Liver (tissue), 8 donors: ENCODE measurements at regions not wholly inside any gene's neighbourhood (a gene's known extent, or its start where the extent isn't known, plus 50 kb on each side); places are given as distances from the start of the nearest gene placed in this dataset.

ENCODE experiments used
- DNase-seq: peaks from one replicate; pipeline ENCODE4 v3.0.0-alpha.2; 2017; ENCODE audit warnings: low spot score
- H3K27ac ChIP-seq, 2 donors: one replicate each; pipeline ENCODE4 v1.7.0; 2013; ENCODE audit warnings: inconsistent platforms in 2 of 2, low read length in 2 of 2, control low read depth in 1 of 2, low read depth in 1 of 2, mild to moderate bottlenecking in 1 of 2
- H3K27me3 ChIP-seq, 4 donors: one replicate each; pipeline versions ENCODE4 v1.6.1 to v1.7.0; 2013; ENCODE audit warnings: low read length in 3 of 4, inconsistent platforms in 1 of 4, mild to moderate bottlenecking in 1 of 4, moderate library complexity in 1 of 4; ENCODE audit not compliant: control insufficient read depth in 4 of 4, insufficient read depth in 4 of 4
- H3K36me3 ChIP-seq, 4 donors: one replicate each; pipeline versions ENCODE4 v1.6.1 to v1.7.0; 2013; ENCODE audit warnings: low read length in 3 of 4, mild to moderate bottlenecking in 3 of 4, low read depth in 1 of 4, moderate library complexity in 1 of 4; ENCODE audit not compliant: control insufficient read depth in 4 of 4, insufficient read depth in 3 of 4
- H3K4me1 ChIP-seq, 4 donors: one replicate each; pipeline versions ENCODE4 v1.6.1 to v1.7.0; 2013; ENCODE audit warnings: low read length in 3 of 4, mild to moderate bottlenecking in 3 of 4, moderate library complexity in 1 of 4; ENCODE audit not compliant: control insufficient read depth in 4 of 4, insufficient read depth in 4 of 4
- H3K4me3 ChIP-seq, 3 donors: one replicate each; pipeline versions ENCODE4 v1.6.1 to v1.7.0; 2013; ENCODE audit warnings: low read length in 3 of 3, control low read depth in 1 of 3, low read depth in 1 of 3, mild to moderate bottlenecking in 1 of 3
- H3K9ac ChIP-seq, 2 donors: one replicate each; pipeline ENCODE4 v1.7.0; 2013; ENCODE audit warnings: low read length in 2 of 2, mild to moderate bottlenecking in 2 of 2, moderate library complexity in 2 of 2, control low read depth in 1 of 2, low read depth in 1 of 2
- H3K9me3 ChIP-seq, 4 donors: one replicate each; pipeline versions ENCODE4 v1.6.1 to v1.7.0; 2013; ENCODE audit warnings: low read length in 3 of 4; ENCODE audit not compliant: control insufficient read depth in 4 of 4
- EGR1 ChIP-seq, 2 donors: IDR thresholded peaks; 2 replicates each; pipeline ENCODE4 v1.6.1; 2016 to 2018; ENCODE audit warnings: antibody characterized with exemption in 2 of 2, low read depth in 2 of 2
- FOXA1 ChIP-seq: IDR thresholded peaks from 2 replicates; pipeline ENCODE4 v1.6.1; 2016; ENCODE audit warnings: antibody characterized with exemption
- FOXA2 ChIP-seq: IDR thresholded peaks from 2 replicates; pipeline ENCODE4 v1.6.1; 2016; ENCODE audit warnings: antibody characterized with exemption
- GABPA ChIP-seq, 2 donors: IDR thresholded peaks in 1 of 2; conservative IDR thresholded peaks in 1 of 2; 2 replicates each; pipeline ENCODE4 v1.6.1; 2016; ENCODE audit warnings: antibody characterized with exemption in 2 of 2, mild to moderate bottlenecking in 1 of 2, moderate library complexity in 1 of 2
- HNF4A ChIP-seq, 2 donors: conservative IDR thresholded peaks; 2 replicates each; pipeline ENCODE4 v1.6.1; 2016; ENCODE audit warnings: antibody characterized with exemption in 2 of 2, mild to moderate bottlenecking in 2 of 2
- HNF4G ChIP-seq: IDR thresholded peaks from 2 replicates; pipeline ENCODE4 v1.6.1; 2016; ENCODE audit warnings: antibody characterized with exemption
- JUND ChIP-seq, 2 donors: IDR thresholded peaks; 2 replicates each; pipeline ENCODE4 v1.6.1; 2016; ENCODE audit warnings: antibody characterized with exemption in 2 of 2
- NR2F2 ChIP-seq: IDR thresholded peaks from 2 replicates; pipeline ENCODE4 v1.6.1; 2016; ENCODE audit warnings: antibody characterized with exemption
- RAD21 ChIP-seq, 2 donors: IDR thresholded peaks; 2 replicates each; pipeline ENCODE4 v1.6.1; 2016; ENCODE audit warnings: antibody characterized with exemption in 2 of 2, mild to moderate bottlenecking in 2 of 2
- REST ChIP-seq: IDR thresholded peaks from 2 replicates; pipeline ENCODE4 v1.6.1; 2016; ENCODE audit warnings: antibody characterized with exemption, mild to moderate bottlenecking
- RXRA ChIP-seq, 2 donors: IDR thresholded peaks; 2 replicates each; pipeline ENCODE4 v1.6.1; 2017 to 2018; ENCODE audit warnings: antibody characterized with exemption in 2 of 2, mild to moderate bottlenecking in 1 of 2
- SP1 ChIP-seq: IDR thresholded peaks from 2 replicates; pipeline ENCODE4 v1.6.1; 2018; ENCODE audit warnings: antibody characterized with exemption, mild to moderate bottlenecking
- TAF1 ChIP-seq: conservative IDR thresholded peaks from 2 replicates; pipeline ENCODE4 v1.6.1; 2016; ENCODE audit warnings: antibody characterized with exemption, mild to moderate bottlenecking
- YY1 ChIP-seq: IDR thresholded peaks from 2 replicates; pipeline ENCODE4 v1.6.1; 2016; ENCODE audit warnings: antibody characterized with exemption, mild to moderate bottlenecking
- ZBTB33 ChIP-seq: IDR thresholded peaks from 2 replicates; pipeline ENCODE4 v1.6.1; 2016; ENCODE audit warnings: antibody characterized with exemption
- WGBS: extraction: QIAGEN DNeasy Blood & Tissue Kit; methylation state at CpG from one replicate; pipeline ENCODE4 v1.1.7; 2013; 5-methylcytosine and 5-hydroxymethylcytosine counted together
- TF ChIP-seq, protein P1 (sequence below): fragments of 150-350 bp; IDR thresholded peaks from 2 replicates; pipeline ENCODE4 v1.5.1; 2017; ENCODE audit warnings: improper control_type of control experiment, low read depth, low read length; ENCODE audit not compliant: missing input control
- TF ChIP-seq, protein P2 (sequence below): IDR thresholded peaks from 2 replicates; pipeline ENCODE4 v1.6.1; 2016; ENCODE audit warnings: antibody characterized with exemption
- TF ChIP-seq, protein P3 (sequence below): IDR thresholded peaks from 2 replicates; pipeline ENCODE4 v1.6.1; 2016; ENCODE audit warnings: antibody characterized with exemption
- donor health status: healthy.
- donor health status: healthy.
- donor health status: healthy.
- donor health status: healthy.
- donor health status: healthy.

DNA sequence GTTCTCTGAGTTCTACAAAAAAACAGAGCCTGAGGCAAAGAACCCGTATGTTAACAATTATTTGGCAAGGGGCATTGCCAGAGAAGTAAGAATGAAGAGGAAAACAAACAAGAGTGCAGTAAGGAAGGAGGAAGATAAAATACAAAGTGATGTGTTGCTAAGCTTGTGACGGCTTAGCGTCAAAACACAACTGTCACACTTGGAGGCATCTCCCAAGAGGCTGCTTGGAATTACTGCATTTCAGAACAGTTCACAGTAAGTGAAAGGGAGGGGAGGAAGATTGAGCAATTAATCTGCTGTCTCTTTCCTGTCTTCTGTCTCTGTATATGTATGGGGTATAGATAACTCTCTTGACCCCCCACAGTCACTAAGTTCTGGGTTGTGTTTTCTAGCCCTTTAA is 1017.0 kb upstream of the TMPRSS15 start:
- Histone ChIP-seq H3K4me3 (no peak overlapping the region), H3K4me1 (no peaks in the 10 kb centered on the region), H3K9ac (no peak overlapping the region), H3K36me3 (no peaks in the 10 kb centered on the region), H3K27ac (no peak overlapping the region), H3K9me3 (peaks cover 0 to 8% (median 0%) of the 10 kb centered on the region in 4 donors), H3K27me3 (no peaks in the 10 kb centered on the region)
- no peak for TF ChIP-seq JUND (IDR thresholded peaks at IDR 0.05)
- no peak for TF ChIP-seq EGR1 (IDR thresholded peaks at IDR 0.05; ENCODE audit: low read depth in 2 of 2)
- no peak for TF ChIP-seq HNF4A (conservative IDR thresholded peaks at IDR 0.05)
- TF ChIP-seq, protein P1, sequence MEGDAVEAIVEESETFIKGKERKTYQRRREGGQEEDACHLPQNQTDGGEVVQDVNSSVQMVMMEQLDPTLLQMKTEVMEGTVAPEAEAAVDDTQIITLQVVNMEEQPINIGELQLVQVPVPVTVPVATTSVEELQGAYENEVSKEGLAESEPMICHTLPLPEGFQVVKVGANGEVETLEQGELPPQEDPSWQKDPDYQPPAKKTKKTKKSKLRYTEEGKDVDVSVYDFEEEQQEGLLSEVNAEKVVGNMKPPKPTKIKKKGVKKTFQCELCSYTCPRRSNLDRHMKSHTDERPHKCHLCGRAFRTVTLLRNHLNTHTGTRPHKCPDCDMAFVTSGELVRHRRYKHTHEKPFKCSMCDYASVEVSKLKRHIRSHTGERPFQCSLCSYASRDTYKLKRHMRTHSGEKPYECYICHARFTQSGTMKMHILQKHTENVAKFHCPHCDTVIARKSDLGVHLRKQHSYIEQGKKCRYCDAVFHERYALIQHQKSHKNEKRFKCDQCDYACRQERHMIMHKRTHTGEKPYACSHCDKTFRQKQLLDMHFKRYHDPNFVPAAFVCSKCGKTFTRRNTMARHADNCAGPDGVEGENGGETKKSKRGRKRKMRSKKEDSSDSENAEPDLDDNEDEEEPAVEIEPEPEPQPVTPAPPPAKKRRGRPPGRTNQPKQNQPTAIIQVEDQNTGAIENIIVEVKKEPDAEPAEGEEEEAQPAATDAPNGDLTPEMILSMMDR: no peak
- no peak for TF ChIP-seq FOXA2
- no peak for TF ChIP-seq GABPA (IDR thresholded peaks at IDR 0.05 in 1 of 2, conservative IDR thresholded peaks at IDR 0.05 in 1 of 2)
- no peak for TF ChIP-seq FOXA1
- TF ChIP-seq RAD21 (IDR thresholded peaks at IDR 0.05): no peak
- no peak for TF ChIP-seq ZBTB33
- TF ChIP-seq YY1: no peak
- TF ChIP-seq, protein P2, sequence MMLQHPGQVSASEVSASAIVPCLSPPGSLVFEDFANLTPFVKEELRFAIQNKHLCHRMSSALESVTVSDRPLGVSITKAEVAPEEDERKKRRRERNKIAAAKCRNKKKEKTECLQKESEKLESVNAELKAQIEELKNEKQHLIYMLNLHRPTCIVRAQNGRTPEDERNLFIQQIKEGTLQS: no peak
- no peak for TF ChIP-seq NR2F2
- TF ChIP-seq TAF1: no peak
- TF ChIP-seq SP1: no peak
- no peak for TF ChIP-seq HNF4G
- TF ChIP-seq REST: no peak
- no peak for TF ChIP-seq RXRA (IDR thresholded peaks at IDR 0.05)
- TF ChIP-seq, protein P3, sequence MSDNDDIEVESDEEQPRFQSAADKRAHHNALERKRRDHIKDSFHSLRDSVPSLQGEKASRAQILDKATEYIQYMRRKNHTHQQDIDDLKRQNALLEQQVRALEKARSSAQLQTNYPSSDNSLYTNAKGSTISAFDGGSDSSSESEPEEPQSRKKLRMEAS: no peak
- WGBS: 62% methylated on average over 3 of the region's 3 CpGs
- DNase-seq: no peak
